HG02571 (cell line): ENCODE measurements at regions not wholly inside any gene's neighbourhood (a gene's known extent, or its start where the extent isn't known, plus 50 kb on each side); places are given as distances from the start of the nearest gene placed in this dataset.

Source experiments
- ATAC-seq: cut with Tn5 transposase; IDR thresholded peaks from one replicate; pipeline ENCODE4 v1.9.1; 2021; ENCODE audit warnings: mild to moderate bottlenecking, moderate library complexity; ENCODE audit not compliant: unreplicated experiment

- no peak for ATAC-seq
Observed at GRCh38 chr2:2932692-2933305, 444.8 kb downstream of the EIPR1 start.

- ATAC-seq: no peak
Observed at GRCh38 chr2:2932189-2932588, 445.4 kb downstream of the EIPR1 start.

GRCh38 chr2:2931318-2932075 is 446.1 kb downstream of the EIPR1 start:
- no peak for ATAC-seq

GRCh38 chr2:2930841-2931240 is 446.8 kb downstream of the EIPR1 start:
- no peak for ATAC-seq

- peak; percentile 41 for ATAC-seq
Observed at GRCh38 chr2:2926858-2927175, 450.8 kb downstream of the EIPR1 start.

GRCh38 chr2:2926009-2926857 is 451.4 kb downstream of the EIPR1 start:
- peak; percentile 84 for ATAC-seq

- no peak for ATAC-seq
Observed at GRCh38 chr2:2922156-2922555, 455.5 kb downstream of the EIPR1 start.

- ATAC-seq: no peak
Observed at GRCh38 chr2:2921011-2921720, 456.5 kb downstream of the EIPR1 start.

GRCh38 chr2:2919574-2920365 is 457.8 kb downstream of the EIPR1 start:
- ATAC-seq: no peak

GRCh38 chr2:2919026-2919425 is 458.6 kb downstream of the EIPR1 start:
- no peak for ATAC-seq

GRCh38 chr2:2916621-2917020 is 461.0 kb downstream of the EIPR1 start:
- ATAC-seq: no peak

- ATAC-seq: no peak
Observed at GRCh38 chr2:2914252-2914651, 463.4 kb downstream of the EIPR1 start.

- ATAC-seq: no peak
Observed at GRCh38 chr2:2913601-2914120, 464.0 kb downstream of the EIPR1 start.

- ATAC-seq: no peak
Observed at GRCh38 chr2:2912731-2913130, 464.9 kb downstream of the EIPR1 start.

- no peak for ATAC-seq
Observed at GRCh38 chr2:2912293-2912692, 465.3 kb downstream of the EIPR1 start.

- no peak for ATAC-seq
Observed at GRCh38 chr2:2910259-2910658, 467.4 kb downstream of the EIPR1 start.

- ATAC-seq: no peak
Observed at GRCh38 chr2:2909086-2910035, 468.3 kb downstream of the EIPR1 start.

GRCh38 chr2:2906091-2906490 is 471.5 kb downstream of the EIPR1 start:
- no peak for ATAC-seq

GRCh38 chr2:2904721-2905350 is 472.8 kb downstream of the EIPR1 start:
- no peak for ATAC-seq
